BLaER1 (cell line): ENCODE measurements at regions not wholly inside any gene's neighbourhood (a gene's known extent, or its start where the extent isn't known, plus 50 kb on each side); places are given as distances from the start of the nearest gene placed in this dataset.

Experiments
- H3K27ac ChIP-seq: shearing (Covaris generic); formaldehyde crosslinking; 2 replicates; pipeline ENCODE4 v1.8.1; 2022
- H3K27me3 ChIP-seq: shearing (Covaris generic); formaldehyde crosslinking; 2 replicates; pipeline ENCODE4 v1.8.1; 2022
- H3K36me3 ChIP-seq: shearing (Covaris generic); formaldehyde crosslinking; 2 replicates; pipeline ENCODE4 v1.8.1; 2022
- H3K4me1 ChIP-seq: shearing (Covaris generic); formaldehyde crosslinking; 2 replicates; pipeline ENCODE4 v1.8.1; 2022
- H3K4me2 ChIP-seq: shearing (Covaris generic); formaldehyde crosslinking; 2 replicates; pipeline ENCODE4 v1.8.1; 2022
- H3K4me3 ChIP-seq: shearing (Covaris generic); formaldehyde crosslinking; 2 replicates; pipeline ENCODE4 v1.8.1; 2022
- H3K9ac ChIP-seq: shearing (Covaris generic); formaldehyde crosslinking; 2 replicates; pipeline ENCODE4 v1.8.1; 2022
- H3K9me3 ChIP-seq: shearing (Covaris generic); formaldehyde crosslinking; 2 replicates; pipeline ENCODE4 v1.8.1; 2022
- H4K20me1 ChIP-seq: shearing (Covaris generic); formaldehyde crosslinking; 2 replicates; pipeline ENCODE4 v1.8.1; 2022
- Cebpa-rat ChIP-seq: shearing (Covaris generic); IDR thresholded peaks from 2 replicates; pipeline ENCODE4 v1.8.1; 2022

- no peaks in the 10 kb centered on the region for H3K4me1 ChIP-seq
- no peak for TF ChIP-seq Cebpa-rat
- no peaks in the 10 kb centered on the region for H3K27me3 ChIP-seq
- peaks cover 27% of the 10 kb centered on the region for H3K9me3 ChIP-seq
- no peak overlapping the region for H3K27ac ChIP-seq
- no peaks in the 10 kb centered on the region for H4K20me1 ChIP-seq
- no peak overlapping the region for H3K4me3 ChIP-seq
- H3K4me2 ChIP-seq: no peak overlapping the region
- H3K36me3 ChIP-seq: no peaks in the 10 kb centered on the region
- H3K9ac ChIP-seq: no peak overlapping the region
Measured at GRCh38 chr18:75588412-75588811, 160.9 kb upstream of the SMIM21 start.

GRCh38 chr18:75587131-75587530 lies 159.6 kb upstream of the SMIM21 start:
- Histone ChIP-seq H3K9ac (no peak overlapping the region), H3K27ac (no peak overlapping the region), H3K4me1 (no peaks in the 10 kb centered on the region), H3K36me3 (no peaks in the 10 kb centered on the region), H3K9me3 (peaks cover 15% of the 10 kb centered on the region; the same call in 1 of the 2 replicates), H3K27me3 (no peaks in the 10 kb centered on the region), H4K20me1 (no peaks in the 10 kb centered on the region), H3K4me2 (no peak overlapping the region), H3K4me3 (no peak overlapping the region)
- no peak for TF ChIP-seq Cebpa-rat

- no peak overlapping the region for H3K4me2 ChIP-seq
- no peaks in the 10 kb centered on the region for H3K27me3 ChIP-seq
- no peaks in the 10 kb centered on the region for H3K4me1 ChIP-seq
- H3K4me3 ChIP-seq: no peak overlapping the region
- H4K20me1 ChIP-seq: no peaks in the 10 kb centered on the region
- no peak overlapping the region for H3K9ac ChIP-seq
- TF ChIP-seq Cebpa-rat: no peak
- H3K36me3 ChIP-seq: no peaks in the 10 kb centered on the region
- H3K27ac ChIP-seq: no peak overlapping the region
- peaks cover 11% of the 10 kb centered on the region; the same call in 1 of the 2 replicates for H3K9me3 ChIP-seq
Measured at GRCh38 chr18:75586130-75586889, 158.8 kb upstream of the SMIM21 start.

GRCh38 chr18:75582940-75583339 lies 155.4 kb upstream of the SMIM21 start:
- no peaks in the 10 kb centered on the region for H3K36me3 ChIP-seq
- H3K4me3 ChIP-seq: no peak overlapping the region
- no peaks in the 10 kb centered on the region for H3K9me3 ChIP-seq
- H3K4me1 ChIP-seq: no peaks in the 10 kb centered on the region
- H3K4me2 ChIP-seq: no peak overlapping the region
- no peak overlapping the region for H3K27ac ChIP-seq
- TF ChIP-seq Cebpa-rat: no peak
- H3K9ac ChIP-seq: no peak overlapping the region
- no peaks in the 10 kb centered on the region for H4K20me1 ChIP-seq
- H3K27me3 ChIP-seq: no peaks in the 10 kb centered on the region

- Histone ChIP-seq H3K9ac (no peak overlapping the region), H4K20me1 (no peaks in the 10 kb centered on the region), H3K27me3 (no peaks in the 10 kb centered on the region), H3K4me1 (no peaks in the 10 kb centered on the region), H3K4me3 (no peak overlapping the region), H3K36me3 (no peaks in the 10 kb centered on the region), H3K9me3 (no peaks in the 10 kb centered on the region), H3K4me2 (no peak overlapping the region), H3K27ac (no peak overlapping the region)
- no peak for TF ChIP-seq Cebpa-rat
Measured at GRCh38 chr18:75582406-75582821, 154.9 kb upstream of the SMIM21 start.

- Histone ChIP-seq H3K4me1 (no peaks in the 10 kb centered on the region), H3K36me3 (no peaks in the 10 kb centered on the region), H3K4me2 (no peak overlapping the region), H3K27ac (no peak overlapping the region), H3K4me3 (no peak overlapping the region), H3K9ac (no peak overlapping the region), H3K27me3 (no peaks in the 10 kb centered on the region), H3K9me3 (no peaks in the 10 kb centered on the region), H4K20me1 (no peaks in the 10 kb centered on the region)
- TF ChIP-seq Cebpa-rat: no peak
Measured at GRCh38 chr18:75581336-75582131, 154.0 kb upstream of the SMIM21 start.

GRCh38 chr18:75574187-75574586 lies 146.7 kb upstream of the SMIM21 start:
- Histone ChIP-seq H3K36me3 (no peaks in the 10 kb centered on the region), H3K4me3 (no peak overlapping the region), H4K20me1 (no peaks in the 10 kb centered on the region), H3K27ac (no peak overlapping the region), H3K4me1 (no peaks in the 10 kb centered on the region), H3K9ac (no peak overlapping the region), H3K27me3 (no peaks in the 10 kb centered on the region), H3K9me3 (no peaks in the 10 kb centered on the region), H3K4me2 (no peak overlapping the region)
- TF ChIP-seq Cebpa-rat: no peak

GRCh38 chr18:75563150-75563549 lies 135.6 kb upstream of the SMIM21 start:
- TF ChIP-seq Cebpa-rat: no peak
- Histone ChIP-seq H3K27ac (no peak overlapping the region), H3K4me3 (no peak overlapping the region), H3K4me1 (peaks cover 6% of the 10 kb centered on the region; the same call in 1 of the 2 replicates), H4K20me1 (no peaks in the 10 kb centered on the region), H3K4me2 (no peak overlapping the region), H3K36me3 (no peaks in the 10 kb centered on the region), H3K9me3 (no peaks in the 10 kb centered on the region), H3K27me3 (no peaks in the 10 kb centered on the region), H3K9ac (no peak overlapping the region)

- no peaks in the 10 kb centered on the region for H3K27me3 ChIP-seq
- no peak overlapping the region for H3K4me2 ChIP-seq
- no peak overlapping the region for H3K27ac ChIP-seq
- H3K4me3 ChIP-seq: no peak overlapping the region
- no peaks in the 10 kb centered on the region for H3K9me3 ChIP-seq
- H3K4me1 ChIP-seq: peaks cover 6% of the 10 kb centered on the region; the same call in 1 of the 2 replicates
- no peak for TF ChIP-seq Cebpa-rat
- no peak overlapping the region for H3K9ac ChIP-seq
- H4K20me1 ChIP-seq: no peaks in the 10 kb centered on the region
- no peaks in the 10 kb centered on the region for H3K36me3 ChIP-seq
Measured at GRCh38 chr18:75562216-75562615, 134.7 kb upstream of the SMIM21 start.

- Histone ChIP-seq H3K27me3 (no peaks in the 10 kb centered on the region), H3K4me3 (no peak overlapping the region)
- TF ChIP-seq Cebpa-rat: no peak
Measured at GRCh38 chr18:75558790-75559189, 131.3 kb upstream of the SMIM21 start.

More at GRCh38 chr18:75558790-75559189, 131.3 kb upstream of the SMIM21 start:
- no peaks in the 10 kb centered on the region for H4K20me1 ChIP-seq
- H3K27ac ChIP-seq: no peak overlapping the region
- H3K4me1 ChIP-seq: no peaks in the 10 kb centered on the region
- H3K4me2 ChIP-seq: no peak overlapping the region
- no peaks in the 10 kb centered on the region for H3K36me3 ChIP-seq
- no peaks in the 10 kb centered on the region for H3K9me3 ChIP-seq
- H3K9ac ChIP-seq: no peak overlapping the region
